ENCODE measurements at regions not wholly inside any gene's neighbourhood (a gene's known extent, or its start where the extent isn't known, plus 50 kb on each side); places are given as distances from the start of the nearest gene placed in this dataset.

GRCh38 chr15:61393949-61394348 is 164.8 kb upstream of the RORA start:
- Mint-ChIP-seq H3K27me3 (ENCODE audit: low read depth) (peaks cover under 1% of the 10 kb centered on the region; the same call in 1 of the 2 replicates), H3K36me3 (ENCODE audit: insufficient read depth in 1 of 3, low read depth in 3 of 3) (no peaks in the 10 kb centered on the region), H3K27ac (no peak overlapping the region), H3K4me3 (no peak overlapping the region), H3K9me3 (no peaks in the 10 kb centered on the region), H3K4me1 (no peaks in the 10 kb centered on the region)
- no peak overlapping the region for H2BK12ac ChIP-seq (ENCODE audit: insufficient read length, low read depth, low read length)
- H3T11ph ChIP-seq (ENCODE audit: low read length), result no peak overlapping the region
- H2BK120ac ChIP-seq (ENCODE audit: low read depth, low read length, poor library complexity, severe bottlenecking), result no peak overlapping the region
- H4K91ac ChIP-seq (ENCODE audit: insufficient read length, low read depth, low read length), result no peak overlapping the region
- H2BK5ac ChIP-seq (ENCODE audit: insufficient read length, low read length), result no peak overlapping the region
- no peak overlapping the region for H3K23ac ChIP-seq (ENCODE audit: insufficient read length, low read depth, low read length)
- no peak overlapping the region for H3K4ac ChIP-seq (ENCODE audit: low read depth, low read length)
- no peaks in the 10 kb centered on the region for H4K20me1 ChIP-seq (ENCODE audit: control insufficient read depth, insufficient read depth, insufficient read length)
- no peaks in the 10 kb centered on the region for H3K79me2 ChIP-seq (ENCODE audit: insufficient read depth, low read length)
- H2AK5ac ChIP-seq (ENCODE audit: insufficient read length, low read length), result no peak overlapping the region
- TF ChIP-seq, protein P1, sequence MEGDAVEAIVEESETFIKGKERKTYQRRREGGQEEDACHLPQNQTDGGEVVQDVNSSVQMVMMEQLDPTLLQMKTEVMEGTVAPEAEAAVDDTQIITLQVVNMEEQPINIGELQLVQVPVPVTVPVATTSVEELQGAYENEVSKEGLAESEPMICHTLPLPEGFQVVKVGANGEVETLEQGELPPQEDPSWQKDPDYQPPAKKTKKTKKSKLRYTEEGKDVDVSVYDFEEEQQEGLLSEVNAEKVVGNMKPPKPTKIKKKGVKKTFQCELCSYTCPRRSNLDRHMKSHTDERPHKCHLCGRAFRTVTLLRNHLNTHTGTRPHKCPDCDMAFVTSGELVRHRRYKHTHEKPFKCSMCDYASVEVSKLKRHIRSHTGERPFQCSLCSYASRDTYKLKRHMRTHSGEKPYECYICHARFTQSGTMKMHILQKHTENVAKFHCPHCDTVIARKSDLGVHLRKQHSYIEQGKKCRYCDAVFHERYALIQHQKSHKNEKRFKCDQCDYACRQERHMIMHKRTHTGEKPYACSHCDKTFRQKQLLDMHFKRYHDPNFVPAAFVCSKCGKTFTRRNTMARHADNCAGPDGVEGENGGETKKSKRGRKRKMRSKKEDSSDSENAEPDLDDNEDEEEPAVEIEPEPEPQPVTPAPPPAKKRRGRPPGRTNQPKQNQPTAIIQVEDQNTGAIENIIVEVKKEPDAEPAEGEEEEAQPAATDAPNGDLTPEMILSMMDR (conservative IDR thresholded peaks at IDR 0.05), result no peak
- H4K8ac ChIP-seq (replicated peaks; ENCODE audit: insufficient read length, low read depth, low read length), result no peak overlapping the region
- no peaks in the 10 kb centered on the region for H3K27me3 ChIP-seq (ENCODE audit: insufficient read depth, low read length)
- no peaks in the 10 kb centered on the region for H3K4me1 ChIP-seq (ENCODE audit: insufficient read depth, low read length)
- H3K79me1 ChIP-seq (ENCODE audit: insufficient read depth, low read depth, low read length, poor library complexity, severe bottlenecking), result no peaks in the 10 kb centered on the region
- no peak overlapping the region for H3K14ac ChIP-seq (ENCODE audit: insufficient read depth, low read length)
- no peak overlapping the region for H2AFZ ChIP-seq (ENCODE audit: low read length)
- H3K9me3 ChIP-seq (ENCODE audit: control insufficient read depth, low read depth, low read length), result no peaks in the 10 kb centered on the region
- H3K27ac ChIP-seq (ENCODE audit: insufficient read length, low read depth, low read length), result no peak overlapping the region
- no peak overlapping the region for H3K9ac ChIP-seq (ENCODE audit: extremely low read depth, insufficient read length, low read length)
- no peaks in the 10 kb centered on the region for H3K23me2 ChIP-seq (ENCODE audit: insufficient read length, low read depth, low read length, poor library complexity, severe bottlenecking)
- H2BK15ac ChIP-seq (ENCODE audit: low read depth, low read length), result no peak overlapping the region
- no peak overlapping the region for H3K4me2 ChIP-seq (ENCODE audit: insufficient read depth, insufficient read length, low read length)
- H2BK20ac ChIP-seq (ENCODE audit: low read depth, low read length, poor library complexity, severe bottlenecking), result no peak overlapping the region
- DNase-seq, result no peak
- no peak overlapping the region for H3K18ac ChIP-seq (ENCODE audit: insufficient read length, low read depth, low read length)
- no peak overlapping the region for H4K5ac ChIP-seq (ENCODE audit: insufficient read length, low read depth, low read length)
- no CpG with 5 or more reads among the region's 3 CpGs for WGBS (ENCODE audit: extremely low coverage, insufficient read length, low lambda C conversion rate)
- H3K56ac ChIP-seq (ENCODE audit: insufficient read length, low read depth, low read length), result no peak overlapping the region
